ENCODE measurements at regions not wholly inside any gene's neighbourhood (a gene's known extent, or its start where the extent isn't known, plus 50 kb on each side); places are given as distances from the start of the nearest gene placed in this dataset.

- Histone ChIP-seq H3K27ac (no peak overlapping the region), H3K4me3 (no peak overlapping the region), H3K27me3 (no peaks in the 10 kb centered on the region), H3K9me3 (no peaks in the 10 kb centered on the region), H3K36me3 (no peaks in the 10 kb centered on the region), H3K4me1 (ENCODE audit: insufficient read depth) (no peaks in the 10 kb centered on the region)
- intact Hi-C loops (cut with DNase I) = no loop called here
- TF ChIP-seq EP300 (IDR thresholded peaks at IDR 0.05) (no peak), POLR2A (IDR thresholded peaks at IDR 0.05) (no peak)
- TF ChIP-seq, protein P1, sequence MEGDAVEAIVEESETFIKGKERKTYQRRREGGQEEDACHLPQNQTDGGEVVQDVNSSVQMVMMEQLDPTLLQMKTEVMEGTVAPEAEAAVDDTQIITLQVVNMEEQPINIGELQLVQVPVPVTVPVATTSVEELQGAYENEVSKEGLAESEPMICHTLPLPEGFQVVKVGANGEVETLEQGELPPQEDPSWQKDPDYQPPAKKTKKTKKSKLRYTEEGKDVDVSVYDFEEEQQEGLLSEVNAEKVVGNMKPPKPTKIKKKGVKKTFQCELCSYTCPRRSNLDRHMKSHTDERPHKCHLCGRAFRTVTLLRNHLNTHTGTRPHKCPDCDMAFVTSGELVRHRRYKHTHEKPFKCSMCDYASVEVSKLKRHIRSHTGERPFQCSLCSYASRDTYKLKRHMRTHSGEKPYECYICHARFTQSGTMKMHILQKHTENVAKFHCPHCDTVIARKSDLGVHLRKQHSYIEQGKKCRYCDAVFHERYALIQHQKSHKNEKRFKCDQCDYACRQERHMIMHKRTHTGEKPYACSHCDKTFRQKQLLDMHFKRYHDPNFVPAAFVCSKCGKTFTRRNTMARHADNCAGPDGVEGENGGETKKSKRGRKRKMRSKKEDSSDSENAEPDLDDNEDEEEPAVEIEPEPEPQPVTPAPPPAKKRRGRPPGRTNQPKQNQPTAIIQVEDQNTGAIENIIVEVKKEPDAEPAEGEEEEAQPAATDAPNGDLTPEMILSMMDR (IDR thresholded peaks at IDR 0.05) = no peak
- no peak for DNase-seq
- WGBS, 3 donors = 58 to 71% (median 62%) methylated on average over 6 of the region's 6 CpGs
Observed at GRCh38 chr13:73610799-73611592, 523.2 kb downstream of the KLF12 start.

DNA sequence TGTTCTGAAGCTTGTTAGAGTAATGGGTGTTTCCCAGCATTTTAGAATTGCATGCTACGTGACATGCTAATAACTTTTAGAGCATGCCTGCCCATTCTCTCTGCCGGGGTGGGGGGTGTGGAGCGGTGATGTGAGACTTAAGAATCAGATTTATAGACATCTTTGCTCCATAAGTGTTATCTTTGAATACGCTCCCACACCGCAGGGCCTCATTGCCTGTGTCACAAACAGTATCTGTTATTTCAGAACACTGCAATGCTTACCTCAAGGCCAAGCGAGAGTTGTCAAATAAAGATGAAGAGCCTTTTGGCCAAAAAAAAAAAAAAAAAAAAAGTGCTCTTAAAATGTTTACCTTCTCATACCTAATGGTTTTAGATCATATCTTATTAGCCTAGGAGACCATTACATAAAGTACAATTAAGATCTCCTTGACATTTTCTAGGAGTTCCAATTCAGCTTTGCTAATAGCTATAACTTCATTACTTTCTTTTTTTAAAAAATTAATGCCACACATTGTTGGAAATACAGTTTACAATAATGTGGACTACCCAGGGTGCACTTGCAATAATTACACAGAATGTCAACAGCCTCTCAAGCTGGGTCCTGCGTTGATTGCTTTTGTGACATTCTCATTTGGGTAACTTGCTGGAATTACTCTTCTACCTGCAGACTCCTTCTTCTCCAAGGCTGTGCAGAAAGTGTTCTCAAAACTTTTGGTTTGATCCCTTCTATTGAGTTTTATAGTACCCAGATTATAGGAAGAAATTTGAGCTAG lies 525.3 kb downstream of the KLF12 start:
- Histone ChIP-seq H3K4me1 (ENCODE audit: insufficient read depth) (no peaks in the 10 kb centered on the region), H3K27ac (no peak overlapping the region), H3K4me3 (no peak overlapping the region), H3K36me3 (no peaks in the 10 kb centered on the region), H3K27me3 (no peaks in the 10 kb centered on the region), H3K9me3 (no peaks in the 10 kb centered on the region)
- TF ChIP-seq EP300 (IDR thresholded peaks at IDR 0.05) (no peak), POLR2A (IDR thresholded peaks at IDR 0.05) (no peak)
- TF ChIP-seq, protein P1 (IDR thresholded peaks at IDR 0.05) = no peak
- no peak for DNase-seq
- WGBS, 3 donors = 52 to 62% (median 61%) methylated on average over 7 of the region's 7 CpGs
- intact Hi-C loops (cut with DNase I) = no loop called here

- no peaks in the 10 kb centered on the region for H3K4me1 ChIP-seq (ENCODE audit: insufficient read depth)
- H3K27me3 ChIP-seq = no peaks in the 10 kb centered on the region
- TF ChIP-seq POLR2A (IDR thresholded peaks at IDR 0.05) (no peak), EP300 (IDR thresholded peaks at IDR 0.05) (no peak)
- TF ChIP-seq, protein P1 (IDR thresholded peaks at IDR 0.05) = no peak
- H3K9me3 ChIP-seq = no peaks in the 10 kb centered on the region
- no peak overlapping the region for H3K4me3 ChIP-seq
- no peak overlapping the region for H3K27ac ChIP-seq
- no peaks in the 10 kb centered on the region for H3K36me3 ChIP-seq
- 53 to 56% (median 55%) methylated on average over 2 of the region's 2 CpGs for WGBS, 3 donors
- no peak for DNase-seq
- intact Hi-C loops (cut with DNase I) = no loop called here
Observed at GRCh38 chr13:73608157-73608516, 526.1 kb downstream of the KLF12 start.

- intact Hi-C loops (cut with DNase I) = no loop called here
- Histone ChIP-seq H3K27ac (no peak overlapping the region), H3K9me3 (no peaks in the 10 kb centered on the region), H3K4me1 (ENCODE audit: insufficient read depth) (no peaks in the 10 kb centered on the region), H3K4me3 (no peak overlapping the region), H3K27me3 (no peaks in the 10 kb centered on the region), H3K36me3 (no peaks in the 10 kb centered on the region)
- TF ChIP-seq EP300 (IDR thresholded peaks at IDR 0.05) = no peak
- TF ChIP-seq, protein P1 (IDR thresholded peaks at IDR 0.05) = no peak
- TF ChIP-seq POLR2A (IDR thresholded peaks at IDR 0.05) = no peak
- DNase-seq = no peak
- WGBS, 3 donors = 70 to 82% (median 71%) methylated on average over 6 of the region's 6 CpGs
Observed at GRCh38 chr13:73607489-73608156, 526.6 kb downstream of the KLF12 start.

Data from ovary (tissue), 7 donors.